ENCODE measurements at regions not wholly inside any gene's neighbourhood (a gene's known extent, or its start where the extent isn't known, plus 50 kb on each side); places are given as distances from the start of the nearest gene placed in this dataset.

DNA sequence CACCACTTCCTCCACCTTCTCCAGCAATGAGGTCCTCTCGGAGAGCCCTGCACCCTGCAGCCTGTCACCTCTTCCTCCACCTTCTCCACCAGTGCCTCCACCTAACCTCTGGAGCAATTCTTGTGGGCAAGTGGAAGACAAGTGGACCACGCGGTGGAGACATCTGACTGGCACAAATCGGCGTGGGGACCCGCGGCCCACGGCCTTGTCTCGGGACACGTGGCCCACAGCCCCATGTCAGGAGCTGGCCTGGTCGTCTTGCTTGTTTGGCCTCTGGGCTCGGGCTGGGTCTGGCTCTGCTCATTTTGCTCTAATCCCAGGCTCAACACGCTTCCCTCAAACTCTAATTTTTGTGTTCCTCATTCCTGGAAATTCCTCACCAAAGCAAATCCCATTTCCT lies 393.1 kb upstream of the IRX1 start:
- Histone ChIP-seq H3K36me3 (ENCODE audit: insufficient read depth, low read length) (no peaks in the 10 kb centered on the region), H3K4me3 (ENCODE audit: low read length) (no peak overlapping the region), H3K9me2 (replicated peaks; ENCODE audit: insufficient read depth, low read length) (no peaks in the 10 kb centered on the region), H2AFZ (ENCODE audit: low read length) (no peak overlapping the region), H4K20me1 (ENCODE audit: insufficient read depth, low read depth, low read length) (no peaks in the 10 kb centered on the region), H3K4me2 (ENCODE audit: low read depth, low read length, poor library complexity, severe bottlenecking) (no peak overlapping the region), H3K9ac (ENCODE audit: low read length) (no peak overlapping the region), H3K27me3 (ENCODE audit: low read length) (no peaks in the 10 kb centered on the region), H3K4me1 (ENCODE audit: low read length) (no peaks in the 10 kb centered on the region), H3K9me3 (ENCODE audit: low read length) (peaks cover 4% of the 10 kb centered on the region), H3K27ac (ENCODE audit: low read length) (no peak overlapping the region), H3K79me2 (ENCODE audit: low read length) (no peaks in the 10 kb centered on the region)
- no peak for DNase-seq

DNA sequence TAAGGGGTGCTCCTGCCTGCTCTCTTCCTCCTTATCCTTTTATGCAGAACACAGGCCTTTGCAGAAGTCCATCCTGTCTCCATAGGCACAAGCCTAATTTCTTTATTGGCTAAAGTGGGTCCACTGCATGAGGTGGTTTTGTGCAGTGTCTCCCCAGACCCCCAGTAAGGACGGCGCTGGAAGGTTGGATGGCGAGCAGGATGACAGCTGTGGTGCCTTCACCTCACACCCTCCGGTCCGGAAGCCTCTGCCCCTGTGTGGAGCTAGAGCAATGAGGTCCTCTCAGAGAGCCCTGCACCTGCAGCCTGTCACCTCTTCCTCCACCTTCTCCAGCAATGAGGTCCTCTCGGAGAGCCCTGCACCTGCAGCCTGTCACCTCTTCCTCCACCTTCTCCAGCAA lies 393.7 kb upstream of the IRX1 start:
- H3K36me3 ChIP-seq (ENCODE audit: insufficient read depth, low read length) = no peaks in the 10 kb centered on the region
- no peak overlapping the region for H3K9ac ChIP-seq (ENCODE audit: low read length)
- no peaks in the 10 kb centered on the region for H3K79me2 ChIP-seq (ENCODE audit: low read length)
- no peak overlapping the region for H3K4me2 ChIP-seq (ENCODE audit: low read depth, low read length, poor library complexity, severe bottlenecking)
- H2AFZ ChIP-seq (ENCODE audit: low read length) = no peak overlapping the region
- no peaks in the 10 kb centered on the region; the same call in 1 of the 2 replicates for H3K9me3 ChIP-seq (ENCODE audit: low read length)
- no peak overlapping the region for H3K4me3 ChIP-seq (ENCODE audit: low read length)
- H3K4me1 ChIP-seq (ENCODE audit: low read length) = no peaks in the 10 kb centered on the region
- H3K9me2 ChIP-seq (replicated peaks; ENCODE audit: insufficient read depth, low read length) = no peaks in the 10 kb centered on the region
- H3K27ac ChIP-seq (ENCODE audit: low read length) = no peak overlapping the region
- no peaks in the 10 kb centered on the region for H3K27me3 ChIP-seq (ENCODE audit: low read length)
- no peak for DNase-seq
- H4K20me1 ChIP-seq (ENCODE audit: insufficient read depth, low read depth, low read length) = no peaks in the 10 kb centered on the region

DNA sequence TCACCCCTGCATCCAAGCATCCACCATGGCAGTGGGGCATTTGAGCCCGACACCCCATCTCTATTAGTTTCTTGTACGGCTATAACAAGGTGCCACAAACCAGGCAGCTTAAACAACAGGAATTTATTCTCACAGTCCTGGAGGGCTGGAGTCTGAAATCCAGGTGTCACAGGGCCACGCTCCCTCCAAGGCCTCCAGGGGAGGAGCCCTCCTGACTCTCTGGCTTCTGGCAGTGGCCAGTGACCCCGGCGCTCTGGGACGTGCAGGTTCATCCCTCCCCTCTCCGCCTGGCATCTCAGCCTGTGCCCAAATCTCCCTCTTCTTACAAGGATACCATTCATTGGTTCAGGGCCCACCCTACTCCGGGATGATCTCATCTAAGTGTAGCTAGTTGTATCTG lies 394.5 kb upstream of the IRX1 start:
- Histone ChIP-seq H3K9me3 (ENCODE audit: low read length) (no peaks in the 10 kb centered on the region; the same call in 1 of the 2 replicates), H3K4me3 (ENCODE audit: low read length) (no peak overlapping the region), H3K9ac (ENCODE audit: low read length) (no peak overlapping the region), H3K4me2 (ENCODE audit: low read depth, low read length, poor library complexity, severe bottlenecking) (no peak overlapping the region), H4K20me1 (ENCODE audit: insufficient read depth, low read depth, low read length) (no peaks in the 10 kb centered on the region), H3K36me3 (ENCODE audit: insufficient read depth, low read length) (no peaks in the 10 kb centered on the region), H3K27me3 (ENCODE audit: low read length) (no peaks in the 10 kb centered on the region), H3K9me2 (replicated peaks; ENCODE audit: insufficient read depth, low read length) (no peaks in the 10 kb centered on the region), H3K79me2 (ENCODE audit: low read length) (no peaks in the 10 kb centered on the region), H2AFZ (ENCODE audit: low read length) (no peak overlapping the region), H3K27ac (ENCODE audit: low read length) (no peak overlapping the region), H3K4me1 (ENCODE audit: low read length) (no peaks in the 10 kb centered on the region)
- DNase-seq = no peak

- H3K4me3 ChIP-seq (ENCODE audit: low read length) = no peak overlapping the region
- no peak overlapping the region for H2AFZ ChIP-seq (ENCODE audit: low read length)
- H3K9me3 ChIP-seq (ENCODE audit: low read length) = no peaks in the 10 kb centered on the region; the same call in 1 of the 2 replicates
- no peak overlapping the region for H3K27ac ChIP-seq (ENCODE audit: low read length)
- H3K9ac ChIP-seq (ENCODE audit: low read length) = no peak overlapping the region
- DNase-seq = no peak
- H3K36me3 ChIP-seq (ENCODE audit: insufficient read depth, low read length) = no peaks in the 10 kb centered on the region
- H3K79me2 ChIP-seq (ENCODE audit: low read length) = no peaks in the 10 kb centered on the region
- no peaks in the 10 kb centered on the region for H3K4me1 ChIP-seq (ENCODE audit: low read length)
- H3K9me2 ChIP-seq (replicated peaks; ENCODE audit: insufficient read depth, low read length) = no peaks in the 10 kb centered on the region
- no peaks in the 10 kb centered on the region for H4K20me1 ChIP-seq (ENCODE audit: insufficient read depth, low read depth, low read length)
- H3K4me2 ChIP-seq (ENCODE audit: low read depth, low read length, poor library complexity, severe bottlenecking) = no peak overlapping the region
- H3K27me3 ChIP-seq (ENCODE audit: low read length) = no peaks in the 10 kb centered on the region
Measured at GRCh38 chr5:3199962-3200755, 395.5 kb upstream of the IRX1 start.

DNA sequence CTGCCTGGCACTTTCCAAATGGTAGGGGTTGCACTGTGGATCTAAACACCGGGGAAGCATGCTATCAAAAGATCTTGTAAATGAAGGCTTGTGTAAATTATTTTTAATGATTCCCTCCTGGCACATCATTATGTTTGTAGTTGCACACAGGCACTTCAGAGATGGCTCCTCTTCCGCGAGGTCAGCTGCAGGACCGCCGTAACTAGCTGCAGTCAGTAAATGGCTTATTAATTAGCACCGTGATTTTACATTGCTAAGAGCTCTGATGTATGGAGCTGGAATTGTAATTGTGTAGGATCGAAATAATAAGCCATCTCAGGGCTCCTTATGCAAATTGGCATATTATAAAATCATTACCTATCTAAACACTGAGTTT lies 397.6 kb upstream of the IRX1 start:
- Histone ChIP-seq H3K4me3 (ENCODE audit: low read length) (no peak overlapping the region), H3K9ac (ENCODE audit: low read length) (no peak overlapping the region), H3K27ac (ENCODE audit: low read length) (no peak overlapping the region), H3K36me3 (ENCODE audit: insufficient read depth, low read length) (no peaks in the 10 kb centered on the region), H3K9me2 (replicated peaks; ENCODE audit: insufficient read depth, low read length) (no peaks in the 10 kb centered on the region), H3K27me3 (ENCODE audit: low read length) (no peaks in the 10 kb centered on the region), H2AFZ (ENCODE audit: low read length) (no peak overlapping the region), H3K9me3 (ENCODE audit: low read length) (no peaks in the 10 kb centered on the region; the same call in 1 of the 2 replicates), H3K4me2 (ENCODE audit: low read depth, low read length, poor library complexity, severe bottlenecking) (no peak overlapping the region), H4K20me1 (ENCODE audit: insufficient read depth, low read depth, low read length) (no peaks in the 10 kb centered on the region), H3K4me1 (ENCODE audit: low read length) (no peaks in the 10 kb centered on the region), H3K79me2 (ENCODE audit: low read length) (no peaks in the 10 kb centered on the region)
- no peak for DNase-seq

DNA sequence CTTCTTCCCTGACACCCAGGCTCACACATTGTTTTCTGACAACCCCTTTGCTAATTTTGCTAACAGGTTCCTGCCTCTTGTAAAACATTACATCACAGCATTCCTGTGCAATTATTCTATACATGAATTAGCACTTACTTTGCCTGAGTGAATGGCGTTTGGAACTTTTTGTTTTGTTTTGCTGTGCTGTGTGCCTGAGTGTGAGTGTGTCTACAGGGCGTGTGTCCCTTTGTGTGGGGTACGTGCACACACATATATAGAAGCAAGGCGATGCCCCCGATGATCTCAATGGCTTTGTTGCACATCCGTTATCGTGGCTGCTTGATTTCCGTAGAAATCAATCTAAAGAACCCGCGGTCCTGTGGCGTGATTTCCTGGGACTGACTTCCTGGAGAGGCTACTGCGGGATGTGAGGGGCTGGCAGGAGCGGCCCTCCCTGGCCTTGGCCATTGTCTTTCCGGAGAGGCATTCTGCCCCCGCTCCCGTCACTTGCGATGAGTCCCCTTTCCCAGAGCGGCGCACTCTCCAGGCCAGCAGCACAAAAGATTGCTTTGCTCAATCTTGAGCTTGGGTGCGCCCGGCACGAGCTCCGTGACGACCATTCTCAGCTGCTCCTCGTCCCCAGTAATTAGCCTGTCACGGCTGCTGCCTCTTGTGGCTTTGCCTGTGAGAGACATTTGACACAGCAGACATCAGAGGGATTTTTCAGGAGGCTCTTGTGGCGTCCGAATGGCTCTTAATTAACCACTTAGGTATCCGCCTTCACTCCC lies 398.1 kb upstream of the IRX1 start:
- Histone ChIP-seq H3K27ac (ENCODE audit: low read length) (no peak overlapping the region), H4K20me1 (ENCODE audit: insufficient read depth, low read depth, low read length) (no peaks in the 10 kb centered on the region), H3K79me2 (ENCODE audit: low read length) (no peaks in the 10 kb centered on the region), H3K9ac (ENCODE audit: low read length) (no peak overlapping the region), H3K9me3 (ENCODE audit: low read length) (no peaks in the 10 kb centered on the region; the same call in 1 of the 2 replicates), H3K36me3 (ENCODE audit: insufficient read depth, low read length) (no peaks in the 10 kb centered on the region), H3K9me2 (replicated peaks; ENCODE audit: insufficient read depth, low read length) (no peaks in the 10 kb centered on the region), H3K4me3 (ENCODE audit: low read length) (no peak overlapping the region), H2AFZ (ENCODE audit: low read length) (no peak overlapping the region), H3K4me2 (ENCODE audit: low read depth, low read length, poor library complexity, severe bottlenecking) (no peak overlapping the region), H3K27me3 (ENCODE audit: low read length) (no peaks in the 10 kb centered on the region), H3K4me1 (ENCODE audit: low read length) (no peaks in the 10 kb centered on the region)
- no peak for DNase-seq

DNA sequence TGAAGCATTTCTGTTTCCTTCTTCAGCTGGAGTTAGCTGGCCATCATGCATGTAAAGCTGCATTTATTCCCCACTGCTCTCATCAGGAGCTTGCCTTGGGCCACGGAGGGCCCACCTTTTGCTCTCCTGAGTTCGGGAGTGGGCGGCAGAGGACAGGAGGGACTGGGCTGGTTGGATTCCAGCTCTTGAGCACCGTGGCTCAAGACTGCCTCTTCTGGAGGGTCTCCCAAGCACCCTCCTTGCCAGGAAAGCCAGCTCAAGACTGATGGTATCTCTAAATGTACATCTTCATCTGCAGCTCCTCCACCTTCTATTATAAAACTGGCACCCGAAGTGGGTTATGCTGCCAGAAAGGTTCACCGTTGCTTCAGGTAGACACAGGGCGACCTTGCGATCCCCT lies 399.6 kb upstream of the IRX1 start:
- Histone ChIP-seq H2AFZ (ENCODE audit: low read length) (no peak overlapping the region), H3K9ac (ENCODE audit: low read length) (no peak overlapping the region), H3K79me2 (ENCODE audit: low read length) (no peaks in the 10 kb centered on the region), H3K36me3 (ENCODE audit: insufficient read depth, low read length) (no peaks in the 10 kb centered on the region), H3K9me2 (replicated peaks; ENCODE audit: insufficient read depth, low read length) (no peaks in the 10 kb centered on the region), H3K27ac (ENCODE audit: low read length) (no peak overlapping the region), H4K20me1 (ENCODE audit: insufficient read depth, low read depth, low read length) (no peaks in the 10 kb centered on the region), H3K9me3 (ENCODE audit: low read length) (no peaks in the 10 kb centered on the region; the same call in 1 of the 2 replicates), H3K4me3 (ENCODE audit: low read length) (no peak overlapping the region), H3K4me2 (ENCODE audit: low read depth, low read length, poor library complexity, severe bottlenecking) (no peak overlapping the region), H3K27me3 (ENCODE audit: low read length) (no peaks in the 10 kb centered on the region), H3K4me1 (ENCODE audit: low read length) (no peaks in the 10 kb centered on the region)
- no peak for DNase-seq

GRCh38 chr5:3194684-3195083 lies 400.9 kb upstream of the IRX1 start:
- H2AFZ ChIP-seq (ENCODE audit: low read length) = no peak overlapping the region
- no peaks in the 10 kb centered on the region for H4K20me1 ChIP-seq (ENCODE audit: insufficient read depth, low read depth, low read length)
- H3K4me1 ChIP-seq (ENCODE audit: low read length) = no peaks in the 10 kb centered on the region
- no peaks in the 10 kb centered on the region for H3K27me3 ChIP-seq (ENCODE audit: low read length)
- no peaks in the 10 kb centered on the region; the same call in 1 of the 2 replicates for H3K9me3 ChIP-seq (ENCODE audit: low read length)
- H3K36me3 ChIP-seq (ENCODE audit: insufficient read depth, low read length) = no peaks in the 10 kb centered on the region
- H3K9ac ChIP-seq (ENCODE audit: low read length) = no peak overlapping the region
- no peak for DNase-seq
- H3K4me2 ChIP-seq (ENCODE audit: low read depth, low read length, poor library complexity, severe bottlenecking) = no peak overlapping the region
- no peaks in the 10 kb centered on the region for H3K79me2 ChIP-seq (ENCODE audit: low read length)
- no peak overlapping the region for H3K27ac ChIP-seq (ENCODE audit: low read length)
- H3K4me3 ChIP-seq (ENCODE audit: low read length) = no peak overlapping the region
- H3K9me2 ChIP-seq (replicated peaks; ENCODE audit: insufficient read depth, low read length) = no peaks in the 10 kb centered on the region

All from Karpas-422 (cell line).